ENCODE measurements at regions not wholly inside any gene's neighbourhood (a gene's known extent, or its start where the extent isn't known, plus 50 kb on each side); places are given as distances from the start of the nearest gene placed in this dataset.
"Not testable (repeated sequence)": the region's sequence is repeated elsewhere in the genome, so short reads cannot be mapped to it uniquely, and the experiment has no call there.

- DNase-seq: not testable (repeated sequence)
These were observed 833.5 kb downstream of the BRINP3 start for GRCh38 chr1:189644156-189644555.

- DNase-seq: no peak
These were observed 832.7 kb downstream of the BRINP3 start for GRCh38 chr1:189644970-189645369.

DNA sequence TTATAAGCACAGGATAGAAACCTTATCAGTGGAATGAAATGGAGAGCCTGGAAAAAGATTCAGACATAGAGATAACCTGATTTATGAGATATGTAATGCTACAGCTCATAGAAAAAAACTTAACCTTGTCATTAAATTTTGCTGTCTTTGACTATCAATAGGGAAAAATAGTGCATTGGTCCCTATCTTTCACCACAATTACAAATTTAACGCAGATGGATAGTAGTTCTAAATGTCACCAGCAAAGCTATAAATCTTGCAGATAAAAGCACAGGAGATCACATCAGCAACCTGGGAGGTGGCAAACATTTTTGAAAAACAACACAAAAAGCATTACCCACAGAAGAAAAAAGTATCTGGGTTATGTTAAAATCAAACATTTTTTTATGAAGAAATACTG, 831.6 kb downstream of the BRINP3 start:
- DNase-seq: no peak

DNA sequence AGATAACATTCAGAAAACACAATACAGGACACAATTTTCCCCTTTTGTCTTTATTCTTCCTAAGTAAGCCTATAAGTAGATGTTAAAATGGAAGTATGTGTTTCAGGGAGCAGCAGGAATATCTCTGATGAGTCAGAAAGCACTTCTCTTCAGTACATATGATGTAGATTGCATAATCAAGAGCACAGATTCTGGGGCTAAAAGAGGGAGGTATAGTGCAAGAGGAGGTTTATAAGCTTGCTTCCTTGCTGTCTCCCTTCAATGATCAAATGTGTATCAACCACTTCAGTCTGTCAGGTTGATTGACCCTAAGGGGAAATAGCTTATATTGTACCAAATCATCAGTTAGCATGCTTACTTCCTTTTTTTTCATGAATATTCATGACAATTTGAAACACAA, 822.8 kb downstream of the BRINP3 start:
- no peak for DNase-seq

- no peak for DNase-seq
These were observed 820.8 kb downstream of the BRINP3 start for GRCh38 chr1:189656628-189657530.

GRCh38 chr1:189657715-189658114, 819.9 kb downstream of the BRINP3 start:
- no peak for DNase-seq

DNA sequence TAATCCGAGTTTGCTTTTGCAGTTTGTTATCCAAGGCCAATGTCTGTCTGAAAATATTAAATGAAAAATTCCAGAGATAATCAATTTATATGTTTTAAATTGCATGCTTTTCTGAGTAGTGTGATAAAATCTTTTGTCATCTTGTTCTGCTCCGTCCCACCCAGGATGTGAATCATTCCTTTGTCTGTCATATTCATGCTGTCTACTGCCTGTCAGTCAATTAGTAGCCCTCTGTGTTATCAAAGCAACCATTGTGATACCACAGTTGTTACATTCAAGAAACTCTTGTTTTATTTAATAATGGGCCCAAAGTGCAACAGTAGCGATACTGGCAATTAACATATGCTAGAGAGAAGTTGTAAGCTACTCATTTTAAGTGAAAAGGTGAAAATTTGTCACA, 819.3 kb downstream of the BRINP3 start:
- DNase-seq: no peak

DNA sequence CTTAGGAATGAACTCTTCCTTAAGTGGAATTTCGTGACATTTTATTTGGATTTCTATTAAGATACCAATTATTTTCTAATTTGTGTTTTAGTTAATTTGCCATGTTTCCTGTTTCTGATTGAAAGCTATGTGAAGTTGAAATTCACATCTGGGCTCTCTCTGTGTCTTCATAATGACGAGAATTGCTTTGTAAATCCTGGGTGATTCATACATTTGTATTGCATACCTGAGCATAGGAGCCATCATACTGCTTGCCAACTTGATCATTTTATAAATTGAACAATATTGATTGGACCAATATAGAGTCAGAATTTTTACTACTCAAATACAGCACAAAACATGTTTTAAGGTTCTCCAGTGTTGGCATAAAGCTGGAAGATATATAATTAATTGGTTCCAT, 817.9 kb downstream of the BRINP3 start:
- DNase-seq: no peak

GRCh38 chr1:189662190-189662589, 815.5 kb downstream of the BRINP3 start:
- DNase-seq: no peak

- DNase-seq: no peak
These were observed 807.8 kb downstream of the BRINP3 start for GRCh38 chr1:189669846-189670245.

- DNase-seq: no peak
These were observed 804.4 kb downstream of the BRINP3 start for GRCh38 chr1:189673217-189673616.

DNA sequence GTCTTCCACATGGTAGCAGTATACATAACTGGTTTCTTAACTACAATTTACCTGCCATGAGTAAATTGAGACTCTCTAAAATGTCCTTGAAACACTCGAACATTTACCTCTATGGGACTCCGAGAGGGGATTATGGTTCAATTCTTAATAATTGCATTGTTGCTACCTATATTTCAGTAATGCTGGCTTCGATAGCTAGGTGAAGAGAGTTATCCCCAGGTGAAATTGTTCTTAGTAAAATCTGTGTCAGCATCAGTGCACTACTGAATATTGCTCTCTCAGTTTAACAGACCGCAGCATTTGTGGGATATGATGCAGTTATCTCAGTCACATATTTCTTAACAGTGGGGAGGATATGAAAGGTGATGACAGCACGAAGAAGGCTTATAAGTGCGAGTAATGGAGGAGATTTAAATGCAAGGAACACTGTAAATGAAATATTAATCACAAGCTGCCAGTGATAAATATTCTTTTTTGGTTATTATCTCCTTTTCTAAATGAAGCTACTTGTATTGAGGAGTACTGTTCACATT, 801.9 kb downstream of the BRINP3 start:
- DNase-seq: no peak

- no peak for DNase-seq
These were observed 798.9 kb downstream of the BRINP3 start for GRCh38 chr1:189678779-189679178.

GRCh38 chr1:189681252-189681919, 796.3 kb downstream of the BRINP3 start:
- DNase-seq: no peak

GRCh38 chr1:189682591-189682990, 795.1 kb downstream of the BRINP3 start:
- DNase-seq: no peak

DNA sequence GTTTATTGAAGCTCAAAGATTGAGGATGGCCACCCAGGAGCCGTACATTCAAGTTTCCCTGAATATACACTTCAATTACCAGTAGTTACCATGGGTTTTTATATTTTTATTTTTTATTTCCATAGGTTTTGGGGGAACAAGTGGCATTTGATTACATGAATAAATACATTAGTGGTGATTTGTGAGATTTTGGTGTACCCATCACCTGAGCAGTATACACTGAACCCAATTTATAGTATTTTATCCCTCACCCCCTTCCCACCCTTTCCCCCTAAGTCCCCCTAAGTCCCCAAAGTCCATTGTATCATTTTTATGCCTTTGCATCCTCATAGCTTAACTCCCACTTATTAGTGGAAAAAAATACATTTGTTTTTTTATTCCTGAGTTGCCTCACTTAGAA, 791.4 kb downstream of the BRINP3 start:
- DNase-seq: no peak

GRCh38 chr1:189693140-189693539, 784.5 kb downstream of the BRINP3 start:
- DNase-seq: no peak

GRCh38 chr1:189696297-189696696, 781.4 kb downstream of the BRINP3 start:
- no peak for DNase-seq

GRCh38 chr1:189697113-189697512, 780.6 kb downstream of the BRINP3 start:
- no peak for DNase-seq

DNA sequence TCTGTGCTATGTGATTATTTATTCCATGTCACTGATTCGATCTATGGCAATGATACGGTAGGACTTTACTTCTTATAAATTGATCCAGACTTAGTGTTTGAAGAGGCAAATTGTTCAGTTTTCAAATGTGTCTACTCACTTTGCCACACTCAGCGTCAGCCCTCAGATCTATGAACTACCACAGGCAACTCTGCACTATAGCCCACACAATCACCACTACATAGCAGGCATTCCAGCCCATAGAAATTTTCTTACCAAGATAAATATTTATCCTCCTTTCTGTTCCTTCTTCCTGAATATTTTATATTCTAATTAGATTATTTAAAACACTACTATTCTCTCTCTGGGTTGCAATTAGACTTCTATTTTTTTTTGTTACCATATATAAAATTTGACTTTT, 776.1 kb downstream of the BRINP3 start:
- no peak for DNase-seq

- no peak for DNase-seq
These were observed 771.1 kb downstream of the BRINP3 start for GRCh38 chr1:189706594-189706993.

GRCh38 chr1:189708674-189709073, 769.0 kb downstream of the BRINP3 start:
- DNase-seq: no peak

- DNase-seq: not testable (repeated sequence)
These were observed 759.4 kb downstream of the BRINP3 start for GRCh38 chr1:189718147-189718795.

GRCh38 chr1:189726806-189727205, 750.9 kb downstream of the BRINP3 start:
- DNase-seq: no peak

All from hematopoietic multipotent progenitor cell treated with erythropoietin and hydrocortisone succinate and interleukin-3 and kit ligand, for 6 days (in vitro differentiated cells).